ENCODE measurements at regions not wholly inside any gene's neighbourhood (a gene's known extent, or its start where the extent isn't known, plus 50 kb on each side); places are given as distances from the start of the nearest gene placed in this dataset.
"Not testable (repeated sequence)": the region's sequence is repeated elsewhere in the genome, so short reads cannot be mapped to it uniquely, and the experiment has no call there.

- no peak for DNase-seq (ENCODE audit: low read depth)
Observed at GRCh38 chr12:45490232-45490881, 239.1 kb upstream of the ARID2 start.

GRCh38 chr12:45494279-45494678 is 235.2 kb upstream of the ARID2 start:
- DNase-seq (ENCODE audit: low read depth), result no peak

GRCh38 chr12:45498645-45499044 is 230.9 kb upstream of the ARID2 start:
- DNase-seq (ENCODE audit: low read depth), result no peak

- no peak for DNase-seq (ENCODE audit: low read depth)
Observed at GRCh38 chr12:45502481-45503128, 226.9 kb upstream of the ARID2 start.

GRCh38 chr12:45503899-45504298 is 225.6 kb upstream of the ARID2 start:
- DNase-seq (ENCODE audit: low read depth), result no peak

GRCh38 chr12:45504316-45505010 is 225.0 kb upstream of the ARID2 start:
- no peak for DNase-seq (ENCODE audit: low read depth)

GRCh38 chr12:45509187-45509586 is 220.3 kb upstream of the ARID2 start:
- no peak for DNase-seq (ENCODE audit: low read depth)

- no peak for DNase-seq (ENCODE audit: low read depth)
Observed at GRCh38 chr12:45509621-45510020, 219.9 kb upstream of the ARID2 start.

- DNase-seq (ENCODE audit: low read depth), result no peak
Observed at GRCh38 chr12:45517381-45517780, 212.1 kb upstream of the ARID2 start.

- DNase-seq (ENCODE audit: low read depth), result peak; percentile 28
Observed at GRCh38 chr12:45518291-45519235, 210.9 kb upstream of the ARID2 start.

- DNase-seq (ENCODE audit: low read depth), result no peak
Observed at GRCh38 chr12:45522227-45522626, 207.3 kb upstream of the ARID2 start.

- DNase-seq (ENCODE audit: low read depth), result not testable (repeated sequence)
Observed at GRCh38 chr12:45526823-45527222, 202.7 kb upstream of the ARID2 start.

GRCh38 chr12:45532113-45532512 is 197.4 kb upstream of the ARID2 start:
- DNase-seq (ENCODE audit: low read depth), result no peak

- no peak for DNase-seq (ENCODE audit: low read depth)
Observed at GRCh38 chr12:45535610-45536180, 193.8 kb upstream of the ARID2 start.

- DNase-seq (ENCODE audit: low read depth), result no peak
Observed at GRCh38 chr12:45536284-45536683, 193.2 kb upstream of the ARID2 start.

GRCh38 chr12:45540661-45541341 is 188.7 kb upstream of the ARID2 start:
- DNase-seq (ENCODE audit: low read depth), result no peak

- peak; percentile 1 for DNase-seq (ENCODE audit: low read depth)
Observed at GRCh38 chr12:45543887-45544286, 185.6 kb upstream of the ARID2 start.

- no peak for DNase-seq (ENCODE audit: low read depth)
Observed at GRCh38 chr12:45546545-45546944, 183.0 kb upstream of the ARID2 start.

GRCh38 chr12:45547132-45547531 is 182.4 kb upstream of the ARID2 start:
- no peak for DNase-seq (ENCODE audit: low read depth)

GRCh38 chr12:45547822-45548221 is 181.7 kb upstream of the ARID2 start:
- no peak for DNase-seq (ENCODE audit: low read depth)

- DNase-seq (ENCODE audit: low read depth), result no peak
Observed at GRCh38 chr12:45548426-45548825, 181.1 kb upstream of the ARID2 start.

Data from T-helper 22 cell (primary cell).